ENCODE measurements at regions not wholly inside any gene's neighbourhood (a gene's known extent, or its start where the extent isn't known, plus 50 kb on each side); places are given as distances from the start of the nearest gene placed in this dataset.

- TF ChIP-seq, protein P1, sequence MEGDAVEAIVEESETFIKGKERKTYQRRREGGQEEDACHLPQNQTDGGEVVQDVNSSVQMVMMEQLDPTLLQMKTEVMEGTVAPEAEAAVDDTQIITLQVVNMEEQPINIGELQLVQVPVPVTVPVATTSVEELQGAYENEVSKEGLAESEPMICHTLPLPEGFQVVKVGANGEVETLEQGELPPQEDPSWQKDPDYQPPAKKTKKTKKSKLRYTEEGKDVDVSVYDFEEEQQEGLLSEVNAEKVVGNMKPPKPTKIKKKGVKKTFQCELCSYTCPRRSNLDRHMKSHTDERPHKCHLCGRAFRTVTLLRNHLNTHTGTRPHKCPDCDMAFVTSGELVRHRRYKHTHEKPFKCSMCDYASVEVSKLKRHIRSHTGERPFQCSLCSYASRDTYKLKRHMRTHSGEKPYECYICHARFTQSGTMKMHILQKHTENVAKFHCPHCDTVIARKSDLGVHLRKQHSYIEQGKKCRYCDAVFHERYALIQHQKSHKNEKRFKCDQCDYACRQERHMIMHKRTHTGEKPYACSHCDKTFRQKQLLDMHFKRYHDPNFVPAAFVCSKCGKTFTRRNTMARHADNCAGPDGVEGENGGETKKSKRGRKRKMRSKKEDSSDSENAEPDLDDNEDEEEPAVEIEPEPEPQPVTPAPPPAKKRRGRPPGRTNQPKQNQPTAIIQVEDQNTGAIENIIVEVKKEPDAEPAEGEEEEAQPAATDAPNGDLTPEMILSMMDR (IDR thresholded peaks at IDR 0.05; ENCODE audit: control extremely low read depth in 1 of 3, insufficient read depth in 1 of 3, low read depth in 1 of 3, low read length in 3 of 3): no peak
- TF ChIP-seq FOSL1 (IDR thresholded peaks at IDR 0.05; ENCODE audit: insufficient read depth, low read depth, low read length) (no peak), ASH2L (IDR thresholded peaks at IDR 0.05; ENCODE audit: low read length) (no peak), RFX5 (IDR thresholded peaks at IDR 0.05; ENCODE audit: borderline replicate concordance, low read depth, low read length) (no peak), POLR2AphosphoS5 (IDR thresholded peaks at IDR 0.05; ENCODE audit: low read depth, low read length) (no peak), POLR2A (IDR thresholded peaks at IDR 0.05; ENCODE audit: control extremely low read depth in 1 of 2, low read depth in 2 of 2, low read length in 2 of 2) (no peak), EZH2 (IDR thresholded peaks at IDR 0.05; ENCODE audit: low read depth, low read length, severe bottlenecking) (no peak), JUND (IDR thresholded peaks at IDR 0.05; ENCODE audit: low read length) (no peak)
- TF ChIP-seq, protein P2, sequence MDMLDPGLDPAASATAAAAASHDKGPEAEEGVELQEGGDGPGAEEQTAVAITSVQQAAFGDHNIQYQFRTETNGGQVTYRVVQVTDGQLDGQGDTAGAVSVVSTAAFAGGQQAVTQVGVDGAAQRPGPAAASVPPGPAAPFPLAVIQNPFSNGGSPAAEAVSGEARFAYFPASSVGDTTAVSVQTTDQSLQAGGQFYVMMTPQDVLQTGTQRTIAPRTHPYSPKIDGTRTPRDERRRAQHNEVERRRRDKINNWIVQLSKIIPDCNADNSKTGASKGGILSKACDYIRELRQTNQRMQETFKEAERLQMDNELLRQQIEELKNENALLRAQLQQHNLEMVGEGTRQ (IDR thresholded peaks at IDR 0.05; ENCODE audit: low read length): no peak
Measured at GRCh38 chr12:111248236-111249017, 120.5 kb downstream of the PHETA1 start.
